GM23338 (cell line): ENCODE measurements at regions not wholly inside any gene's neighbourhood (a gene's known extent, or its start where the extent isn't known, plus 50 kb on each side); places are given as distances from the start of the nearest gene placed in this dataset.

ENCODE experiments used
- ATAC-seq: fragments of 200-7000 bp; cut with Tn5 transposase; 3 replicates; pipeline ENCODE4 v1.9.1; 2020
- DNase-seq: peaks from one replicate; pipeline ENCODE4 v3.0.0-alpha.2; 2015; ENCODE audit warnings: low spot score
- H2AFZ ChIP-seq: fragments of 200-600 bp; sonication (generic); 2 replicates; pipeline ENCODE4 v1.8.0; 2016; ENCODE audit warnings: antibody characterized with exemption, mild to moderate bottlenecking, moderate library complexity
- H3F3A ChIP-seq: fragments of 200-600 bp; sonication (generic); replicated peaks from 2 replicates; pipeline ENCODE4 v1.8.0; 2017; ENCODE audit warnings: antibody characterized with exemption, mixed run types, low read depth
- H3K27ac ChIP-seq: fragments of 200-600 bp; sonication (generic); 2 replicates; pipeline ENCODE4 v1.6.1; 2016; ENCODE audit warnings: low read depth
- H3K27me3 ChIP-seq: fragments of 200-600 bp; sonication (generic); 2 replicates; pipeline ENCODE4 v1.8.0; 2016; ENCODE audit warnings: mild to moderate bottlenecking, mixed run types, moderate library complexity; ENCODE audit not compliant: insufficient read depth
- H3K36me3 ChIP-seq: fragments of 200-600 bp; sonication (generic); 2 replicates; pipeline ENCODE4 v1.8.0; 2016; ENCODE audit warnings: mild to moderate bottlenecking; ENCODE audit not compliant: insufficient read depth
- H3K4me1 ChIP-seq: fragments of 200-600 bp; sonication (generic); 2 replicates; pipeline ENCODE4 v1.8.0; 2016; ENCODE audit warnings: mild to moderate bottlenecking, moderate library complexity; ENCODE audit not compliant: insufficient read depth
- H3K4me2 ChIP-seq: fragments of 200-600 bp; sonication (generic); 2 replicates; pipeline ENCODE4 v1.7.1; 2017; ENCODE audit warnings: mixed run types
- H3K4me3 ChIP-seq: fragments of 200-600 bp; sonication (generic); 2 replicates; pipeline ENCODE4 v1.6.1; 2016; ENCODE audit warnings: mixed run types
- H3K79me2 ChIP-seq: fragments of 200-600 bp; sonication (generic); replicated peaks from 2 replicates; pipeline ENCODE4 v1.8.0; 2017; ENCODE audit warnings: mild to moderate bottlenecking; ENCODE audit not compliant: insufficient read depth
- H3K9me2 ChIP-seq: fragments of 200-600 bp; sonication (generic); 2 replicates; pipeline ENCODE4 v1.8.0; 2017; ENCODE audit not compliant: insufficient read depth
- H4K20me1 ChIP-seq: fragments of 200-600 bp; sonication (generic); replicated peaks from 2 replicates; pipeline ENCODE4 v1.8.0; 2017; ENCODE audit warnings: mild to moderate bottlenecking; ENCODE audit not compliant: insufficient read depth
- H3K27ac Mint-ChIP-seq: 2 replicates; pipeline ENCODE4 v1.8.0; 2020; ENCODE audit warnings: inconsistent platforms, mild to moderate bottlenecking, moderate library complexity, mixed read lengths
- H3K27me3 Mint-ChIP-seq: 3 replicates; pipeline ENCODE4 v1.8.0; 2022; ENCODE audit warnings: low read depth, mild to moderate bottlenecking, moderate library complexity, mixed read lengths, inconsistent platforms; ENCODE audit not compliant: insufficient read depth, poor library complexity
- H3K36me3 Mint-ChIP-seq: 3 replicates; pipeline ENCODE4 v1.8.0; 2021; ENCODE audit warnings: low read depth, mild to moderate bottlenecking, inconsistent platforms, moderate library complexity, mixed read lengths
- H3K4me1 Mint-ChIP-seq: 3 replicates; pipeline ENCODE4 v1.8.0; 2020; ENCODE audit warnings: mild to moderate bottlenecking, inconsistent platforms, mixed read lengths
- H3K4me3 Mint-ChIP-seq: 3 replicates; pipeline ENCODE4 v1.8.0; 2021; ENCODE audit warnings: moderate library complexity, mild to moderate bottlenecking, inconsistent platforms, mixed read lengths
- H3K9me3 Mint-ChIP-seq: 3 replicates; pipeline ENCODE4 v1.8.0; 2020; ENCODE audit warnings: moderate library complexity, mild to moderate bottlenecking, inconsistent platforms, mixed read lengths
- CREB1 ChIP-seq: fragments of 250-450 bp; sonication (Bioruptor Pico); IDR thresholded peaks from 2 replicates; pipeline ENCODE4 v1.5.0; 2020; ENCODE audit warnings: low read depth, mild to moderate bottlenecking, moderate library complexity
- CTCF ChIP-seq, 2 experiments: fragments of 200-600 bp in 1 of 2; sonication (generic) in 1 of 2; conservative IDR thresholded peaks; 2 replicates each; pipeline versions ENCODE4 v1.5.1 to v1.6.1; 2016 to 2017; ENCODE audit warnings: antibody characterized with exemption in 2 of 2, low read depth in 2 of 2, mild to moderate bottlenecking in 2 of 2, moderate library complexity in 1 of 2
- ETS1 ChIP-seq: IDR thresholded peaks from 2 replicates; pipeline ENCODE4 v1.6.1; 2016; ENCODE audit warnings: antibody characterized with exemption
- EZH2phosphoT487 ChIP-seq: fragments of 200-600 bp; sonication (generic); IDR thresholded peaks from one replicate; pipeline ENCODE4 v1.8.1; 2018; ENCODE audit warnings: antibody characterized with exemption; ENCODE audit not compliant: unreplicated experiment
- JUNB ChIP-seq: IDR thresholded peaks from one replicate; pipeline ENCODE4 v1.6.1; 2016; ENCODE audit warnings: antibody characterized with exemption; ENCODE audit not compliant: unreplicated experiment
- NANOG ChIP-seq: IDR thresholded peaks from 2 replicates; pipeline ENCODE4 v1.6.1; 2016; ENCODE audit warnings: antibody characterized with exemption, borderline replicate concordance
- POLR2AphosphoS5 ChIP-seq: IDR thresholded peaks from 2 replicates; pipeline ENCODE4 v1.6.1; 2016; ENCODE audit warnings: antibody characterized with exemption, low read depth
- STAT1 ChIP-seq: IDR thresholded peaks from one replicate; pipeline ENCODE4 v1.6.1; 2016; ENCODE audit warnings: antibody characterized with exemption; ENCODE audit not compliant: unreplicated experiment
- ZNF114 ChIP-seq: fragments of 250-450 bp; sonication (Bioruptor Pico); IDR thresholded peaks from 2 replicates; pipeline ENCODE4 v1.5.0; 2020; ENCODE audit warnings: mild to moderate bottlenecking, moderate library complexity
- ZNF331 ChIP-seq: fragments of 250-450 bp; sonication (Bioruptor Pico); IDR thresholded peaks from 2 replicates; pipeline ENCODE4 v1.5.0; 2020; ENCODE audit warnings: low read depth, mild to moderate bottlenecking, moderate library complexity
- ZNF462 ChIP-seq: fragments of 250-450 bp; sonication (Bioruptor Pico); IDR thresholded peaks from 2 replicates; pipeline ENCODE4 v1.5.0; 2020; ENCODE audit warnings: mild to moderate bottlenecking, moderate library complexity
- TF ChIP-seq, protein P1 (sequence below): IDR thresholded peaks from one replicate; pipeline ENCODE4 v1.6.1; 2018; ENCODE audit warnings: antibody characterized with exemption; ENCODE audit not compliant: unreplicated experiment

DNA sequence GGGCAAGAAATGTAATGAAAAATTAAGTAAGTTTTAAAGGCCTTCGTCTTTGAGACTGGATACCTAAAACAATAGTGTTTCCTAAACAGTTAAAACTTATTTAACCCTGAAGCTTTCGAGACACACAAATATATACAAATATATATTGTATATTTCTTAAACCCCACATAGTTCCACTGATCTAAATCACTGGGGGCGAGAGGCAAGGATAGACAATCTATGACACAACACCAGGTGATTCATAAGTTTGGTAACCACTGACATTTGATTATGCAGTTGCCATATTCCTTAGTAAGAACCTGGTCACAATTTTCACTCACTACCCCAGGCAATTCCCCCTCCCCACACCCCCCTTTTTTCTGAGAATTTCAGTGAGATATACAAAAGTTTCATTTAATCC is 55.3 kb upstream of the BOLA1 start (continued):
- TF ChIP-seq ZNF114 (CRISPR knock-in tag): no peak
- TF ChIP-seq JUNB: no peak
- TF ChIP-seq CREB1 (CRISPR knock-in tag): no peak
- TF ChIP-seq, protein P1, sequence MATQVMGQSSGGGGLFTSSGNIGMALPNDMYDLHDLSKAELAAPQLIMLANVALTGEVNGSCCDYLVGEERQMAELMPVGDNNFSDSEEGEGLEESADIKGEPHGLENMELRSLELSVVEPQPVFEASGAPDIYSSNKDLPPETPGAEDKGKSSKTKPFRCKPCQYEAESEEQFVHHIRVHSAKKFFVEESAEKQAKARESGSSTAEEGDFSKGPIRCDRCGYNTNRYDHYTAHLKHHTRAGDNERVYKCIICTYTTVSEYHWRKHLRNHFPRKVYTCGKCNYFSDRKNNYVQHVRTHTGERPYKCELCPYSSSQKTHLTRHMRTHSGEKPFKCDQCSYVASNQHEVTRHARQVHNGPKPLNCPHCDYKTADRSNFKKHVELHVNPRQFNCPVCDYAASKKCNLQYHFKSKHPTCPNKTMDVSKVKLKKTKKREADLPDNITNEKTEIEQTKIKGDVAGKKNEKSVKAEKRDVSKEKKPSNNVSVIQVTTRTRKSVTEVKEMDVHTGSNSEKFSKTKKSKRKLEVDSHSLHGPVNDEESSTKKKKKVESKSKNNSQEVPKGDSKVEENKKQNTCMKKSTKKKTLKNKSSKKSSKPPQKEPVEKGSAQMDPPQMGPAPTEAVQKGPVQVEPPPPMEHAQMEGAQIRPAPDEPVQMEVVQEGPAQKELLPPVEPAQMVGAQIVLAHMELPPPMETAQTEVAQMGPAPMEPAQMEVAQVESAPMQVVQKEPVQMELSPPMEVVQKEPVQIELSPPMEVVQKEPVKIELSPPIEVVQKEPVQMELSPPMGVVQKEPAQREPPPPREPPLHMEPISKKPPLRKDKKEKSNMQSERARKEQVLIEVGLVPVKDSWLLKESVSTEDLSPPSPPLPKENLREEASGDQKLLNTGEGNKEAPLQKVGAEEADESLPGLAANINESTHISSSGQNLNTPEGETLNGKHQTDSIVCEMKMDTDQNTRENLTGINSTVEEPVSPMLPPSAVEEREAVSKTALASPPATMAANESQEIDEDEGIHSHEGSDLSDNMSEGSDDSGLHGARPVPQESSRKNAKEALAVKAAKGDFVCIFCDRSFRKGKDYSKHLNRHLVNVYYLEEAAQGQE: no peak
- no peak for TF ChIP-seq ZNF331 (CRISPR knock-in tag)
- TF ChIP-seq NANOG: no peak
- no peak for TF ChIP-seq ETS1
- no peak for TF ChIP-seq CTCF (conservative IDR thresholded peaks at IDR 0.05; ENCODE audit: low read depth in 2 of 2)
- TF ChIP-seq EZH2phosphoT487: no peak
- no peak for TF ChIP-seq STAT1
- TF ChIP-seq POLR2AphosphoS5: no peak

GRCh38 chr1:149844650-149845255 is 54.6 kb upstream of the BOLA1 start:
- no peaks in the 10 kb centered on the region for H3K27me3 ChIP-seq
- Mint-ChIP-seq H3K27me3 (peaks cover 15% of the 10 kb centered on the region), H3K4me1 (peaks cover 45% of the 10 kb centered on the region), H3K9me3 (no peaks in the 10 kb centered on the region; the same call in 2 of the 3 replicates), H3K4me3 (peak overlapping the region; percentile 92), H3K27ac (peak overlapping the region; percentile 93), H3K36me3 (peaks cover 16% of the 10 kb centered on the region)
- H2AFZ ChIP-seq: no peak overlapping the region
- H3K27ac ChIP-seq: peak overlapping the region; percentile 92
- peaks cover 7% of the 10 kb centered on the region; the same call in 1 of the 2 replicates for H3F3A ChIP-seq
- H3K4me1 ChIP-seq: peaks cover 41% of the 10 kb centered on the region
- DNase-seq (peak; percentile 2), ATAC-seq (no peak)
- H4K20me1 ChIP-seq: peaks cover 24% of the 10 kb centered on the region
- no peaks in the 10 kb centered on the region for H3K36me3 ChIP-seq
- H3K4me3 ChIP-seq: peak overlapping the region; percentile 96
- H3K9me2 ChIP-seq: no peaks in the 10 kb centered on the region
- peak overlapping the region; percentile 95 for H3K4me2 ChIP-seq
- peaks cover 60% of the 10 kb centered on the region for H3K79me2 ChIP-seq
- TF ChIP-seq EZH2phosphoT487 (no peak), ZNF331 (CRISPR knock-in tag) (no peak), ZNF114 (CRISPR knock-in tag) (no peak), ZNF462 (CRISPR knock-in tag) (no peak), CREB1 (CRISPR knock-in tag) (no peak), POLR2AphosphoS5 (no peak; the same call in 1 of the 2 replicates)
